WTC11 (cell line): ENCODE measurements at regions not wholly inside any gene's neighbourhood (a gene's known extent, or its start where the extent isn't known, plus 50 kb on each side); places are given as distances from the start of the nearest gene placed in this dataset.

ENCODE experiments used
- NFE2L1 ChIP-seq: sonication (generic); formaldehyde crosslinking; IDR thresholded peaks from 2 replicates; pipeline ENCODE4 v1.8.1; 2023; ENCODE audit warnings: missing genetic modification reagents
- ZBTB21 ChIP-seq: sonication (generic); formaldehyde crosslinking; IDR thresholded peaks from 2 replicates; pipeline ENCODE4 v1.8.1; 2023; ENCODE audit warnings: mild to moderate bottlenecking, missing genetic modification reagents, borderline replicate concordance
- ZMAT4 ChIP-seq: fragments of 250-450 bp; sonication (Bioruptor Pico); IDR thresholded peaks from 2 replicates; pipeline ENCODE4 v1.9.0; 2021; ENCODE audit warnings: mild to moderate bottlenecking
- TF ChIP-seq, protein P1 (sequence below): fragments of 200-600 bp; IDR thresholded peaks from 2 replicates; pipeline ENCODE4 v1.8.0; 2022; ENCODE audit warnings: antibody characterized with exemption

- TF ChIP-seq, protein P1, sequence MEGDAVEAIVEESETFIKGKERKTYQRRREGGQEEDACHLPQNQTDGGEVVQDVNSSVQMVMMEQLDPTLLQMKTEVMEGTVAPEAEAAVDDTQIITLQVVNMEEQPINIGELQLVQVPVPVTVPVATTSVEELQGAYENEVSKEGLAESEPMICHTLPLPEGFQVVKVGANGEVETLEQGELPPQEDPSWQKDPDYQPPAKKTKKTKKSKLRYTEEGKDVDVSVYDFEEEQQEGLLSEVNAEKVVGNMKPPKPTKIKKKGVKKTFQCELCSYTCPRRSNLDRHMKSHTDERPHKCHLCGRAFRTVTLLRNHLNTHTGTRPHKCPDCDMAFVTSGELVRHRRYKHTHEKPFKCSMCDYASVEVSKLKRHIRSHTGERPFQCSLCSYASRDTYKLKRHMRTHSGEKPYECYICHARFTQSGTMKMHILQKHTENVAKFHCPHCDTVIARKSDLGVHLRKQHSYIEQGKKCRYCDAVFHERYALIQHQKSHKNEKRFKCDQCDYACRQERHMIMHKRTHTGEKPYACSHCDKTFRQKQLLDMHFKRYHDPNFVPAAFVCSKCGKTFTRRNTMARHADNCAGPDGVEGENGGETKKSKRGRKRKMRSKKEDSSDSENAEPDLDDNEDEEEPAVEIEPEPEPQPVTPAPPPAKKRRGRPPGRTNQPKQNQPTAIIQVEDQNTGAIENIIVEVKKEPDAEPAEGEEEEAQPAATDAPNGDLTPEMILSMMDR = no peak
- TF ChIP-seq NFE2L1 = no peak
- TF ChIP-seq ZBTB21 (CRISPR knock-in tag) = no peak
- TF ChIP-seq ZMAT4 = no peak
Observed at GRCh38 chr1:118564961-118565703, 380.1 kb upstream of the SPAG17 start.
